ENCODE measurements at regions not wholly inside any gene's neighbourhood (a gene's known extent, or its start where the extent isn't known, plus 50 kb on each side); places are given as distances from the start of the nearest gene placed in this dataset.

- TF ChIP-seq CTCF (IDR thresholded peaks at IDR 0.05) (no peak), POLR2AphosphoS5 (IDR thresholded peaks at IDR 0.05; ENCODE audit: low read depth, low read length) (no peak), REST (IDR thresholded peaks at IDR 0.05; ENCODE audit: insufficient read depth in 1 of 2, low read depth in 2 of 2, low read length in 1 of 2) (no peak), TCF7L2 (IDR thresholded peaks at IDR 0.05; ENCODE audit: low read depth, low read length) (no peak), SIN3A (IDR thresholded peaks at IDR 0.05; ENCODE audit: borderline replicate concordance, insufficient read depth, low read depth, low read length) (no peak)
Observed at GRCh38 chrX:81537723-81538122, 335.8 kb downstream of the SH3BGRL start.
